ENCODE measurements at regions not wholly inside any gene's neighbourhood (a gene's known extent, or its start where the extent isn't known, plus 50 kb on each side); places are given as distances from the start of the nearest gene placed in this dataset.
"Not testable (repeated sequence)": the region's sequence is repeated elsewhere in the genome, so short reads cannot be mapped to it uniquely, and the experiment has no call there.

DNA sequence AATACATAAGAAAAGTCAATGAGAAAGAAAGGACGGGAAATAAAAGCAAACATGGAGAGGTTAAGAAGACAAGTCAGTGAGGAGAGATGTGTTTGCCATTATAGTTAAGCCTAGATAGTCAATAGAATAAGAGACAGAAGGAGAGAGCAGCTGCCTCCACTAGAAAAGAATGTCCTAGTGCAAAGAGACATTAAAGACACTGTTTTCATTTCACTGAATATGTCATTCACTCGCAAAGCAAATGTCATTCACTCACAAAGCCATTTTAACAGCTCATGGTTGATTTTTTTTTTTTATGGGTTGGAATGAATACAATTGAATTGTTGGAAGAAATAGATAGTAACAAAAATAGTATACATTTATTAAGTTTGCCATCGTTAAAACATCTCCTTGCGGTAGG lies 1007.6 kb downstream of the DNAJB9 start:
- Histone ChIP-seq H3K9me2 (replicated peaks; ENCODE audit: insufficient read depth, low read length) (no peaks in the 10 kb centered on the region), H3K27ac (ENCODE audit: low read length) (no peak overlapping the region), H3K27me3 (replicated peaks; ENCODE audit: insufficient read depth, low read length) (no peaks in the 10 kb centered on the region), H3K4me3 (ENCODE audit: low read length) (no peak overlapping the region), H3F3A (ENCODE audit: insufficient read depth, low read length) (no peaks in the 10 kb centered on the region), H3K4me1 (ENCODE audit: low read length) (no peaks in the 10 kb centered on the region), H3K36me3 (replicated peaks; ENCODE audit: insufficient read depth, low read length) (no peaks in the 10 kb centered on the region), H3K9ac (ENCODE audit: low read length) (no peak overlapping the region), H3K79me2 (ENCODE audit: low read length) (no peaks in the 10 kb centered on the region), H4K20me1 (ENCODE audit: insufficient read depth, low read length) (no peaks in the 10 kb centered on the region), H2AFZ (ENCODE audit: low read length) (no peak overlapping the region), H3K9me3 (replicated peaks; ENCODE audit: insufficient read depth, low read length) (no peaks in the 10 kb centered on the region), H3K4me2 (ENCODE audit: low read depth, low read length) (no peak overlapping the region)
- DNase-seq: no peak
- TF ChIP-seq EZH2 (optimal IDR thresholded peaks at IDR 0.05; ENCODE audit: low read depth, low read length) (no peak), EZH2phosphoT487 (IDR thresholded peaks at IDR 0.05; ENCODE audit: low read length) (no peak), CTCF (IDR thresholded peaks at IDR 0.05; ENCODE audit: low read length) (no peak)

GRCh38 chr7:109579901-109580300 lies 1010.2 kb downstream of the DNAJB9 start:
- no peak for DNase-seq
- Histone ChIP-seq H3K9me2 (replicated peaks; ENCODE audit: insufficient read depth, low read length) (no peaks in the 10 kb centered on the region), H3K27me3 (replicated peaks; ENCODE audit: insufficient read depth, low read length) (no peaks in the 10 kb centered on the region), H3K36me3 (replicated peaks; ENCODE audit: insufficient read depth, low read length) (no peaks in the 10 kb centered on the region), H3K4me3 (ENCODE audit: low read length) (no peak overlapping the region), H3K9ac (ENCODE audit: low read length) (no peak overlapping the region), H3F3A (ENCODE audit: insufficient read depth, low read length) (no peaks in the 10 kb centered on the region), H2AFZ (ENCODE audit: low read length) (no peak overlapping the region), H3K79me2 (ENCODE audit: low read length) (no peaks in the 10 kb centered on the region), H4K20me1 (ENCODE audit: insufficient read depth, low read length) (no peaks in the 10 kb centered on the region), H3K4me1 (ENCODE audit: low read length) (no peaks in the 10 kb centered on the region), H3K4me2 (ENCODE audit: low read depth, low read length) (no peak overlapping the region), H3K27ac (ENCODE audit: low read length) (no peak overlapping the region), H3K9me3 (replicated peaks; ENCODE audit: insufficient read depth, low read length) (no peaks in the 10 kb centered on the region)
- TF ChIP-seq CTCF (IDR thresholded peaks at IDR 0.05; ENCODE audit: low read length) (no peak), EZH2 (optimal IDR thresholded peaks at IDR 0.05; ENCODE audit: low read depth, low read length) (no peak), EZH2phosphoT487 (IDR thresholded peaks at IDR 0.05; ENCODE audit: low read length) (no peak)

DNA sequence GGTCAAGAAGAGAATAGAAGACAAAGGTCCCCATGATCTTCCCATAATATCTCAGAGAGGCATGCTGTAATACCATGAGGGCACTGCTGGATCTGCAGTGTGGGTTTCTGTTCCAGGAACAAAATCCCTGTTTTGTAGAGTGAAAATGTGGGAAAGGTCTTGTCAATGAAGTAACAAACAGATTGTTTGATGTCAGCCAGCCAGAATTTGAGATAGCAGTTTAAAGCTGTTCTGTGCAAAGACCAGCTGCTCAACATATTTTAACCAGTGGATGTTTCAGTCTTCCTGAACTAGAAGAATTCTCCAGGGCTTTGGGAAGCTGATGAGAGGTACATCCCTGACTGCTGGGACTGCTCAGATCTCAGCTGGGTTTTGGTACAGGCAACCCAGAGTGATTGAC lies 1012.5 kb downstream of the DNAJB9 start:
- no peaks in the 10 kb centered on the region for H4K20me1 ChIP-seq (ENCODE audit: insufficient read depth, low read length)
- no peaks in the 10 kb centered on the region for H3K27me3 ChIP-seq (replicated peaks; ENCODE audit: insufficient read depth, low read length)
- H3F3A ChIP-seq (ENCODE audit: insufficient read depth, low read length): no peaks in the 10 kb centered on the region
- no peak overlapping the region for H3K4me3 ChIP-seq (ENCODE audit: low read length)
- H3K9me2 ChIP-seq (replicated peaks; ENCODE audit: insufficient read depth, low read length): no peaks in the 10 kb centered on the region
- H3K9ac ChIP-seq (ENCODE audit: low read length): no peak overlapping the region
- no peak overlapping the region for H2AFZ ChIP-seq (ENCODE audit: low read length)
- H3K4me1 ChIP-seq (ENCODE audit: low read length): no peaks in the 10 kb centered on the region
- H3K4me2 ChIP-seq (ENCODE audit: low read depth, low read length): no peak overlapping the region
- no peaks in the 10 kb centered on the region for H3K36me3 ChIP-seq (replicated peaks; ENCODE audit: insufficient read depth, low read length)
- no peak for DNase-seq
- TF ChIP-seq EZH2phosphoT487 (IDR thresholded peaks at IDR 0.05; ENCODE audit: low read length) (no peak), CTCF (IDR thresholded peaks at IDR 0.05; ENCODE audit: low read length) (no peak), EZH2 (optimal IDR thresholded peaks at IDR 0.05; ENCODE audit: low read depth, low read length) (no peak)
- no peaks in the 10 kb centered on the region for H3K79me2 ChIP-seq (ENCODE audit: low read length)
- H3K9me3 ChIP-seq (replicated peaks; ENCODE audit: insufficient read depth, low read length): no peaks in the 10 kb centered on the region
- no peak overlapping the region for H3K27ac ChIP-seq (ENCODE audit: low read length)

DNA sequence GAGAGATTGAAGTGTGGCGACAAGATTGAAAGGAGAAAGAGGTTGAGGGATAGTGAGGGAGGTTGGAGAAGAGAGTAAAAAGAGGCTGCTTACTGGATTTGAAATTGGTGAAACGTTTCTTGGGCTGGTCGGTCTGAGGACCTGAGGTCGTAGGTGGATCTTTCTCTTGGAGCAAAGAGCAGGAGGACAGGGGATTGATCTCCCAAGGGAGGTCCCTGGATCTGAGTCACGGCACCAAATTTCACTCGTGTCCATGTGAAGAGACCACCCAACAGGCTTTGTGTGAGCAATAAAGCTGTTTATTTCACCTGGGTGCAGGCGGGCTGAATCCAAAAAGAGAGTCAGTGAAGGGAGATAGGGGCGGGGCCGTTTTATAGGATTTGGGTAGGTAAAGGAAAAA lies 1027.3 kb downstream of the DNAJB9 start:
- not testable (repeated sequence) for H3K4me3 ChIP-seq (ENCODE audit: low read length); H3K9ac ChIP-seq (ENCODE audit: low read length); H3K27ac ChIP-seq (ENCODE audit: low read length); H3K27me3 ChIP-seq (replicated peaks; ENCODE audit: insufficient read depth, low read length); H3K9me3 ChIP-seq (replicated peaks; ENCODE audit: insufficient read depth, low read length); H3K36me3 ChIP-seq (replicated peaks; ENCODE audit: insufficient read depth, low read length); DNase-seq; H3K9me2 ChIP-seq (replicated peaks; ENCODE audit: insufficient read depth, low read length); H2AFZ ChIP-seq (ENCODE audit: low read length); H3F3A ChIP-seq (ENCODE audit: insufficient read depth, low read length); H4K20me1 ChIP-seq (ENCODE audit: insufficient read depth, low read length); H3K79me2 ChIP-seq (ENCODE audit: low read length); H3K4me1 ChIP-seq (ENCODE audit: low read length); H3K4me2 ChIP-seq (ENCODE audit: low read depth, low read length)

All from MM.1S (cell line).